ENCODE measurements at regions not wholly inside any gene's neighbourhood (a gene's known extent, or its start where the extent isn't known, plus 50 kb on each side); places are given as distances from the start of the nearest gene placed in this dataset.

DNA sequence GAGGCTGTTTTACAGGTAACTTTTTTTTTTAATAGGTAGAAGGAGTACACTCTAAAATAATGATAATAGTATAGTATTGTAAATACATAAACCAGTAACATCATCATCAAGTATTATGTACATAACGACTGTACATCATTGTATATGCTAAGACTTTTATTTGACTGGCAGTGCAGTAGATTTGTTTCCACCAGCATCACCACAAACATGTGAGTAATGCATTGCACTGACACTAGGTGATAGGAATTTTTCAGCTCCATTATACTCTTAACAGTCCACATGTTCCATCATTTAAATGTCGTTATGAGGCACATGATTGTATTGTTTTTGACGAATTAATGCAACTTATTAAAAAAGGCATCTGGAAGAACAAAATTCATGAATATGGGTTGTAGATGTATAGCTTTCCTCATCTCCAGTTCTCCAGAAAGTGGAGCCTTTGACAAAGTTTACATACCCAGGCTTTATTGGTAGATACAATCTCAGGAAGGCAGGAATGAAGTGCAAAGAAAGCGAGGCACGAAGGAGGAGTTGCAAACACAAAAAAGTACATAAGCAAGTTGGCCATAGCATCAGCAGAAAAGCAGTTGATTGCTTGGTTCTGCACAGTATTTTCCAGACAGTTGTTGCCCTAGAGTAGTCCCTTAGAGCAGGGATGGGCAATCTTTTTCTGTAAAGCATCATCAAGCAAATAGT is 336.9 kb upstream of the NR3C2 start:
- ChIA-PET POLR2A (no interaction called here), RAD21 (ENCODE audit: unreplicated experiment) (no interaction called here), CTCF (interaction anchor here (0.6 kb wide), 1 partner anchor 444 kb away, joined by 3 read pairs; no protein-coding TSS in a partner anchor), SMC1A (ENCODE audit: uncharacterized antibody, unreplicated experiment) (no interaction called here)
- H3K36me3 ChIP-seq (ENCODE audit: control insufficient read depth in 2 of 2, insufficient read depth in 2 of 2, low read length in 1 of 2), result no peaks in the 10 kb centered on the region
- no peaks in the 10 kb centered on the region for H3K4me1 ChIP-seq (ENCODE audit: control insufficient read depth, insufficient read depth, low read length)
- H3K4me2 ChIP-seq (ENCODE audit: control insufficient read depth, insufficient read depth), result no peak overlapping the region
- H2AFZ ChIP-seq (ENCODE audit: control insufficient read depth, low read depth, low read length), result no peak overlapping the region
- ATAC-seq (no peak), DNase-seq (ENCODE audit: low read depth, low spot score) (no peak), FAIRE-seq (no peak)
- WGBS (ENCODE audit: insufficient coverage, insufficient replicate concordance, low lambda C conversion rate, missing lambda C conversion rate), result 7% methylated on average over 5 of the region's 5 CpGs
- intact Hi-C loops (cut with micrococcal nuclease; ENCODE audit: unreplicated experiment), result no loop called here
- H3K79me2 ChIP-seq (ENCODE audit: control insufficient read depth, insufficient read depth, low read length), result no peaks in the 10 kb centered on the region
- TF ChIP-seq TCF12 (IDR thresholded peaks at IDR 0.05; ENCODE audit: low read depth, low read length) (no peak), MTA2 (IDR thresholded peaks at IDR 0.05; ENCODE audit: low read depth) (no peak)
- TF ChIP-seq, protein P1, sequence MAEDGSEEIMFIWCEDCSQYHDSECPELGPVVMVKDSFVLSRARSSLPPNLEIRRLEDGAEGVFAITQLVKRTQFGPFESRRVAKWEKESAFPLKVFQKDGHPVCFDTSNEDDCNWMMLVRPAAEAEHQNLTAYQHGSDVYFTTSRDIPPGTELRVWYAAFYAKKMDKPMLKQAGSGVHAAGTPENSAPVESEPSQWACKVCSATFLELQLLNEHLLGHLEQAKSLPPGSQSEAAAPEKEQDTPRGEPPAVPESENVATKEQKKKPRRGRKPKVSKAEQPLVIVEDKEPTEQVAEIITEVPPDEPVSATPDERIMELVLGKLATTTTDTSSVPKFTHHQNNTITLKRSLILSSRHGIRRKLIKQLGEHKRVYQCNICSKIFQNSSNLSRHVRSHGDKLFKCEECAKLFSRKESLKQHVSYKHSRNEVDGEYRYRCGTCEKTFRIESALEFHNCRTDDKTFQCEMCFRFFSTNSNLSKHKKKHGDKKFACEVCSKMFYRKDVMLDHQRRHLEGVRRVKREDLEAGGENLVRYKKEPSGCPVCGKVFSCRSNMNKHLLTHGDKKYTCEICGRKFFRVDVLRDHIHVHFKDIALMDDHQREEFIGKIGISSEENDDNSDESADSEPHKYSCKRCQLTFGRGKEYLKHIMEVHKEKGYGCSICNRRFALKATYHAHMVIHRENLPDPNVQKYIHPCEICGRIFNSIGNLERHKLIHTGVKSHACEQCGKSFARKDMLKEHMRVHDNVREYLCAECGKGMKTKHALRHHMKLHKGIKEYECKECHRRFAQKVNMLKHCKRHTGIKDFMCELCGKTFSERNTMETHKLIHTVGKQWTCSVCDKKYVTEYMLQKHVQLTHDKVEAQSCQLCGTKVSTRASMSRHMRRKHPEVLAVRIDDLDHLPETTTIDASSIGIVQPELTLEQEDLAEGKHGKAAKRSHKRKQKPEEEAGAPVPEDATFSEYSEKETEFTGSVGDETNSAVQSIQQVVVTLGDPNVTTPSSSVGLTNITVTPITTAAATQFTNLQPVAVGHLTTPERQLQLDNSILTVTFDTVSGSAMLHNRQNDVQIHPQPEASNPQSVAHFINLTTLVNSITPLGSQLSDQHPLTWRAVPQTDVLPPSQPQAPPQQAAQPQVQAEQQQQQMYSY (CRISPR knock-in tag; IDR thresholded peaks at IDR 0.05), result no peak
- H3K4me3 ChIP-seq, result no peak overlapping the region
- in situ Hi-C loops (cut with MboI), result no loop called here
- no TSS peak for BruUV-seq (replicated peaks)
- no peaks in the 10 kb centered on the region for H4K20me1 ChIP-seq (ENCODE audit: control insufficient read depth, insufficient read depth)
- H3K9me3 ChIP-seq (replicated peaks; ENCODE audit: control insufficient read depth, insufficient read depth, low read length), result no peaks in the 10 kb centered on the region
- H3K27me3 ChIP-seq (replicated peaks in 1 of 2; ENCODE audit: control insufficient read depth in 2 of 2, insufficient read depth in 2 of 2, low read length in 1 of 2), result no peaks in the 10 kb centered on the region
- H3K9ac ChIP-seq (ENCODE audit: control insufficient read depth, insufficient read depth, low read length), result no peak overlapping the region
- no peak overlapping the region for H3K27ac ChIP-seq (ENCODE audit: control insufficient read depth, insufficient read depth)

DNA sequence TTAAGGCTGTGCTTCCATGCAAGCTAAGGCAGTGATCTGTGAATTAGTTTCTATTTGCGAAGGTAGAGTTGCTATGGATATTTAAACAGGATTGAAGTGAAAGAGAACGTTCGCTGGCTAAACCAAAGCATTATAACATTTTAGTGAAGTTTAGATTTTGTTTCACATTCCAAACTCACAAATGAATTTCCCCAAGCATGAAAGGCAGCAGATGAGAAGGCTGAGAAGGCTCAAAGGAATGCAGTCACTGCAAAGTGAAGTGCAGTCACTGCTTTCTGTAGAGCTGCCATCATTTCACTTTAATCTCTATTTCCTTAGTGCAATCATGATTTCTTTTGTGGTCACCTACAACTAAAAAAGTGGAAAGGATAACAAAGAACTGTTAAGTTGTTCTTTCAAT is 334.7 kb upstream of the NR3C2 start:
- H3K9me3 ChIP-seq (replicated peaks; ENCODE audit: control insufficient read depth, insufficient read depth, low read length), result no peaks in the 10 kb centered on the region
- POLR2A ChIA-PET, result no interaction called here
- H3K79me2 ChIP-seq (ENCODE audit: control insufficient read depth, insufficient read depth, low read length), result no peaks in the 10 kb centered on the region
- no peaks in the 10 kb centered on the region for H3K27me3 ChIP-seq (replicated peaks in 1 of 2; ENCODE audit: control insufficient read depth in 2 of 2, insufficient read depth in 2 of 2, low read length in 1 of 2)
- H3K9ac ChIP-seq (ENCODE audit: control insufficient read depth, insufficient read depth, low read length), result no peak overlapping the region
- H3K36me3 ChIP-seq (ENCODE audit: control insufficient read depth in 2 of 2, insufficient read depth in 2 of 2, low read length in 1 of 2), result no peaks in the 10 kb centered on the region
- DNase-seq (ENCODE audit: low read depth, low spot score) (no peak), FAIRE-seq (no peak), ATAC-seq (no peak)
- BruUV-seq (replicated peaks), result no TSS peak
- RAD21 ChIA-PET (ENCODE audit: unreplicated experiment), result no interaction called here
- no peaks in the 10 kb centered on the region for H4K20me1 ChIP-seq (ENCODE audit: control insufficient read depth, insufficient read depth)
- no peak overlapping the region for H3K27ac ChIP-seq (ENCODE audit: control insufficient read depth, insufficient read depth)
- H3K4me1 ChIP-seq (ENCODE audit: control insufficient read depth, insufficient read depth, low read length), result no peaks in the 10 kb centered on the region
- no peak overlapping the region for H3K4me3 ChIP-seq
- TF ChIP-seq, protein P2, sequence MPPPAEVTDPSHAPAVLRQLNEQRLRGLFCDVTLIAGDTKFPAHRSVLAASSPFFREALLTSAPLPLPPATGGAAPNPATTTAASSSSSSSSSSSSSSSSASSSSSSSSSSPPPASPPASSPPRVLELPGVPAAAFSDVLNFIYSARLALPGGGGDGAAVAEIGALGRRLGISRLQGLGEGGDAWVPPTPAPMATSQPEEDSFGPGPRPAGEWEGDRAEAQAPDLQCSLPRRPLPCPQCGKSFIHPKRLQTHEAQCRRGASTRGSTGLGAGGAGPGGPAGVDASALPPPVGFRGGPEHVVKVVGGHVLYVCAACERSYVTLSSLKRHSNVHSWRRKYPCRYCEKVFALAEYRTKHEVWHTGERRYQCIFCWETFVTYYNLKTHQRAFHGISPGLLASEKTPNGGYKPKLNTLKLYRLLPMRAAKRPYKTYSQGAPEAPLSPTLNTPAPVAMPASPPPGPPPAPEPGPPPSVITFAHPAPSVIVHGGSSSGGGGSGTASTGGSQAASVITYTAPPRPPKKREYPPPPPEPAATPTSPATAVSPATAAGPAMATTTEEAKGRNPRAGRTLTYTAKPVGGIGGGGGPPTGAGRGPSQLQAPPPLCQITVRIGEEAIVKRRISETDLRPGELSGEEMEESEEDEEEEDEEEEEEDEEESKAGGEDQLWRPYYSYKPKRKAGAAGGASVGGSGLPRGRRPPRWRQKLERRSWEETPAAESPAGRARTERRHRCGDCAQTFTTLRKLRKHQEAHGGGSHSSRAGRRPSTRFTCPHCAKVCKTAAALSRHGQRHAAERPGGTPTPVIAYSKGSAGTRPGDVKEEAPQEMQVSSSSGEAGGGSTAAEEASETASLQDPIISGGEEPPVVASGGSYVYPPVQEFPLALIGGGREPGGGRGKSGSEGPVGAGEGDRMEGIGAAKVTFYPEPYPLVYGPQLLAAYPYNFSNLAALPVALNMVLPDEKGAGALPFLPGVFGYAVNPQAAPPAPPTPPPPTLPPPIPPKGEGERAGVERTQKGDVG (CRISPR knock-in tag; IDR thresholded peaks at IDR 0.05), result no peak
- no peak for TF ChIP-seq HDGF (IDR thresholded peaks at IDR 0.05)
- TF ChIP-seq ZNF622 (IDR thresholded peaks at IDR 0.05), result no peak
- TF ChIP-seq, protein P3, sequence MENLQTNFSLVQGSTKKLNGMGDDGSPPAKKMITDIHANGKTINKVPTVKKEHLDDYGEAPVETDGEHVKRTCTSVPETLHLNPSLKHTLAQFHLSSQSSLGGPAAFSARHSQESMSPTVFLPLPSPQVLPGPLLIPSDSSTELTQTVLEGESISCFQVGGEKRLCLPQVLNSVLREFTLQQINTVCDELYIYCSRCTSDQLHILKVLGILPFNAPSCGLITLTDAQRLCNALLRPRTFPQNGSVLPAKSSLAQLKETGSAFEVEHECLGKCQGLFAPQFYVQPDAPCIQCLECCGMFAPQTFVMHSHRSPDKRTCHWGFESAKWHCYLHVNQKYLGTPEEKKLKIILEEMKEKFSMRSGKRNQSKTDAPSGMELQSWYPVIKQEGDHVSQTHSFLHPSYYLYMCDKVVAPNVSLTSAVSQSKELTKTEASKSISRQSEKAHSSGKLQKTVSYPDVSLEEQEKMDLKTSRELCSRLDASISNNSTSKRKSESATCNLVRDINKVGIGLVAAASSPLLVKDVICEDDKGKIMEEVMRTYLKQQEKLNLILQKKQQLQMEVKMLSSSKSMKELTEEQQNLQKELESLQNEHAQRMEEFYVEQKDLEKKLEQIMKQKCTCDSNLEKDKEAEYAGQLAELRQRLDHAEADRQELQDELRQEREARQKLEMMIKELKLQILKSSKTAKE (IDR thresholded peaks at IDR 0.05; ENCODE audit: low read depth, poor library complexity, severe bottlenecking), result no peak
- in situ Hi-C loops (cut with MboI), result no loop called here
- 11% methylated on average over 3 of the region's 3 CpGs for WGBS (ENCODE audit: insufficient coverage, insufficient replicate concordance, low lambda C conversion rate, missing lambda C conversion rate)
- no peak overlapping the region for H3K4me2 ChIP-seq (ENCODE audit: control insufficient read depth, insufficient read depth)
- intact Hi-C loops (cut with micrococcal nuclease; ENCODE audit: unreplicated experiment), result no loop called here
- no peak overlapping the region for H2AFZ ChIP-seq (ENCODE audit: control insufficient read depth, low read depth, low read length)
- CTCF ChIA-PET, result no interaction called here
- SMC1A ChIA-PET (ENCODE audit: uncharacterized antibody, unreplicated experiment), result no interaction called here

All from GM12878 (cell line).